ENCODE measurements at regions not wholly inside any gene's neighbourhood (a gene's known extent, or its start where the extent isn't known, plus 50 kb on each side); places are given as distances from the start of the nearest gene placed in this dataset.

DNA sequence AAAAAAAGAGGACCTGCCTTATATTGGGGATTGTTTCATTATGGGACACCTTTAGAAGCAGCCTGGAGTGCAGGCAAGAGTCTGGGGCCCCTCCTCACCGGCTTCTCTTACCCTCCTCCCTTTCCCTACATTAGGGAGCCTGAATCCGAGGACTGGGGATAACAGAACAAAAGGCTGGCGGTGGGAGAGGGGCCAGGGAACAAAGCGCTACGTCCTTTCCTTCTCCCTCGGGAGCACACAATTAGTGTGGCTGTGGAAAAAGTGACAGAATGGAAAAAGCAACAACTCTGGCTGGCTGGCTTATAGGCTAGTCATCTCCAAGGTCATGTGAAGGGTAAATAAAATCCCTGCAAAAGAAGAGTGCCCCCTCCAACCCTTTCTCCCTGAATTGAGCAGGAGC lies 74.7 kb downstream of the LSM5 start:
- TF ChIP-seq EZH2 (IDR thresholded peaks at IDR 0.05; ENCODE audit: insufficient read depth, poor library complexity, severe bottlenecking) = no peak
- no peak for TF ChIP-seq EZH2phosphoT487 (IDR thresholded peaks at IDR 0.05; ENCODE audit: insufficient read depth, low read depth)
